ENCODE measurements at regions not wholly inside any gene's neighbourhood (a gene's known extent, or its start where the extent isn't known, plus 50 kb on each side); places are given as distances from the start of the nearest gene placed in this dataset.

DNA sequence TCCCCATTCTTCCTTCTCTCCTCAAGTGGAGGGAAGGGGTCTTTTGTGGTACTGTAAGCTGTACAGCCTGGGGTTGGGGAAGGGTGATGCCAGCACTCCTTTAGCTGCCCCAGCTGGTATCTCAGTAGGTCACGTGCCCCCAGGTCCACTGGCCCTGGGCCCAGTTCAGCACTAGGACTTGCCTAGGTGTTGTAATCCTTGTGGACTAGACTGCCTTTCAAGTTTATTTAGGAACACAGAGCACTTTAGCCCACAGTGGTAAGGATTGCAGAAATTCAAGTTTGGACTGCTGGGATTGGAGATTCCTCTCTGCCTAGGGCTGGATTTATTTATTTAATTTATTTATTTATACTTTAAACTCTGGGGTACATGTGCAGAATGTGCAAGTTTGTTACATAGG, 569.6 kb downstream of the AACS start:
- TF ChIP-seq, protein P1, sequence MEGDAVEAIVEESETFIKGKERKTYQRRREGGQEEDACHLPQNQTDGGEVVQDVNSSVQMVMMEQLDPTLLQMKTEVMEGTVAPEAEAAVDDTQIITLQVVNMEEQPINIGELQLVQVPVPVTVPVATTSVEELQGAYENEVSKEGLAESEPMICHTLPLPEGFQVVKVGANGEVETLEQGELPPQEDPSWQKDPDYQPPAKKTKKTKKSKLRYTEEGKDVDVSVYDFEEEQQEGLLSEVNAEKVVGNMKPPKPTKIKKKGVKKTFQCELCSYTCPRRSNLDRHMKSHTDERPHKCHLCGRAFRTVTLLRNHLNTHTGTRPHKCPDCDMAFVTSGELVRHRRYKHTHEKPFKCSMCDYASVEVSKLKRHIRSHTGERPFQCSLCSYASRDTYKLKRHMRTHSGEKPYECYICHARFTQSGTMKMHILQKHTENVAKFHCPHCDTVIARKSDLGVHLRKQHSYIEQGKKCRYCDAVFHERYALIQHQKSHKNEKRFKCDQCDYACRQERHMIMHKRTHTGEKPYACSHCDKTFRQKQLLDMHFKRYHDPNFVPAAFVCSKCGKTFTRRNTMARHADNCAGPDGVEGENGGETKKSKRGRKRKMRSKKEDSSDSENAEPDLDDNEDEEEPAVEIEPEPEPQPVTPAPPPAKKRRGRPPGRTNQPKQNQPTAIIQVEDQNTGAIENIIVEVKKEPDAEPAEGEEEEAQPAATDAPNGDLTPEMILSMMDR (IDR thresholded peaks at IDR 0.05), result no peak
- Mint-ChIP-seq H3K27ac (ENCODE audit: unreplicated experiment) (no peak overlapping the region), H3K4me3 (ENCODE audit: unreplicated experiment) (no peak overlapping the region), H3K9me3 (ENCODE audit: unreplicated experiment) (peaks cover 25% of the 10 kb centered on the region), H3K4me1 (ENCODE audit: unreplicated experiment) (no peaks in the 10 kb centered on the region), H3K27me3 (ENCODE audit: unreplicated experiment) (no peaks in the 10 kb centered on the region), H3K36me3 (ENCODE audit: unreplicated experiment) (no peaks in the 10 kb centered on the region)
- no peak for DNase-seq (ENCODE audit: extremely low spot score, unreplicated experiment)

DNA sequence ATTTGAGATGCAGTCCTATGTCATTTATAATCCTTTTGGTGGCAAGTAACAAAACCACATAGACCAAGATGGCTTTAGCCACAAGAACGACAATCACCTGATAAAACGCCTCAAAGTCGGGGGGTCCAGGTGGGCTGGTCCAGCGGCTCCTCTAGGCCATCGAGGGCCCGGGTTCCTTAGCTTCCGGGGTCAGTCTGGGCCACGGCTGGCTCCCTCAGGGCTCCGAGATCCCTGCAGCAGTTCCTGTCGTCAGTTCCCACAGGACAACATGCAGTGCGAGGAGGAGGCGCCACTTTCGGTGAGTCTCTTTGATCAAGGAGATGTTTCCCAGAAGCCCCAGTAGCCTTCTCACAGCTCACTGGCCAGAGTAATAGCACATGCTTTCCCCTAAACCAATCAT, 574.6 kb downstream of the AACS start:
- TF ChIP-seq, protein P1 (IDR thresholded peaks at IDR 0.05), result no peak
- peak; percentile 81 for DNase-seq (ENCODE audit: extremely low spot score, unreplicated experiment)
- Mint-ChIP-seq H3K9me3 (ENCODE audit: unreplicated experiment) (peaks cover 10% of the 10 kb centered on the region), H3K4me3 (ENCODE audit: unreplicated experiment) (no peak overlapping the region), H3K36me3 (ENCODE audit: unreplicated experiment) (no peaks in the 10 kb centered on the region), H3K27me3 (ENCODE audit: unreplicated experiment) (no peaks in the 10 kb centered on the region), H3K4me1 (ENCODE audit: unreplicated experiment) (no peaks in the 10 kb centered on the region), H3K27ac (ENCODE audit: unreplicated experiment) (no peak overlapping the region)

DNA sequence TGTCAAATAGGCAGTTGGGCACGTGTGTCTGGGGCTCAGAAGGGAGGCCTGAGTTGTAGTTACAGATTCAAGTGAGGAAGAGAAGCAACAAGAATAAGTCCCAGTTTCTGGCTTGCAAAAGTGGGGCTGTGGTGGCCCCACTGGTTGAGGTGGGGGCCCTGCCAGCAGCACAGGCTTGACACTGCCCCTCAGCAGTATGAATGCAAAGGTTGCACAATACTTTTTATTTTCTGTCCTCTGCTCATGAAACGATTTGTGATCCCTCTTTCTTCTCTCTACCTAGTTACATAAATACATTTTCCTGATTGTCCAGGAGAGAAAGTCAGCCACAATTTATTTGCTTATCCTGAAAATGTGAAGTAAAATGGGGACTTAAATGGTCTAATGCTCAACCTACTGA, 577.8 kb downstream of the AACS start:
- TF ChIP-seq, protein P1 (IDR thresholded peaks at IDR 0.05), result no peak
- no peaks in the 10 kb centered on the region for H3K4me1 Mint-ChIP-seq (ENCODE audit: unreplicated experiment)
- H3K27ac Mint-ChIP-seq (ENCODE audit: unreplicated experiment), result no peak overlapping the region
- no peak overlapping the region for H3K4me3 Mint-ChIP-seq (ENCODE audit: unreplicated experiment)
- peaks cover 23% of the 10 kb centered on the region for H3K9me3 Mint-ChIP-seq (ENCODE audit: unreplicated experiment)
- no peak for DNase-seq (ENCODE audit: extremely low spot score, unreplicated experiment)
- no peaks in the 10 kb centered on the region for H3K36me3 Mint-ChIP-seq (ENCODE audit: unreplicated experiment)
- H3K27me3 Mint-ChIP-seq (ENCODE audit: unreplicated experiment), result no peaks in the 10 kb centered on the region

DNA sequence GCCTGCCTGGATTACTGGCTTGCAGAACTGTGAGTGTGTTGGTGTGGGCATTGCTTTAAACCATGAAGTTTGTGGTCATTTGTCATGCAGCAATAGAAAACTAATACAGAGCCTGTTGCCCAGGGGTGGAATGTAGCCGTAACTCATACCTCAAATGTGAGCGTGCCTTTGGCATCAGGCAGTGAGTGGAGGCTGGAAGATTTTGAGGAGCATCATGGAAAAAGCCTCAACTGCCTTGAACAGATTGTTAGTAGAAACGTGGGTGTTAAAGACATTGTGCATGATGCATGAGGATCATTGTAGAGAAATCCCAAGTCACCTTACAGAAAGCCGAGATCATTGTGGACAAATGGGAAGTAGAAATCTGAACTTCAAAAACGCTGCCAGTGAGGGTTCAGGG, 580.5 kb downstream of the AACS start:
- H3K36me3 Mint-ChIP-seq (ENCODE audit: unreplicated experiment), result no peaks in the 10 kb centered on the region
- TF ChIP-seq, protein P1 (IDR thresholded peaks at IDR 0.05), result no peak
- peaks cover 33% of the 10 kb centered on the region for H3K9me3 Mint-ChIP-seq (ENCODE audit: unreplicated experiment)

DNA sequence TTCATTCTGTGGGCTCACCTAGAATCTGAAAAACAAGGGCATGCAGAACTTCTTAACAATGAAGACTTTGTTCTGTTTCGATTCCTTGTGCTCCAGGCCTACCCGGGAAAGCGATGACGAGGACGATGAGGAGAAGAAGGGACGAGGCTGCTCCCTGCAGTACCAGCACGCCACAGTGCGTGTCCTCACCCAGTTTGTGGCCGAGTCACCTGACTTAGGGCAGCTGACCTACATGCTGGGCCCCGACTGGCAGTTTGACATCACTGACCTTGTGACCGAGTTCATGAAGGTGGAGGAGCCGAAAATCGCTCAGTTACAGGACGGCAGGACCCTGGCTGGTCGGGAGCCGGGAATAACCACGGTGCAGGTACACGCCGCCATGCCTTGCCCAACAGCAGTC, 585.4 kb downstream of the AACS start:
- Mint-ChIP-seq H3K9me3 (ENCODE audit: unreplicated experiment) (peaks cover 37% of the 10 kb centered on the region), H3K36me3 (ENCODE audit: unreplicated experiment) (no peaks in the 10 kb centered on the region), H3K27ac (ENCODE audit: unreplicated experiment) (no peak overlapping the region), H3K4me1 (ENCODE audit: unreplicated experiment) (no peaks in the 10 kb centered on the region), H3K4me3 (ENCODE audit: unreplicated experiment) (no peak overlapping the region), H3K27me3 (ENCODE audit: unreplicated experiment) (no peaks in the 10 kb centered on the region)
- TF ChIP-seq, protein P1 (IDR thresholded peaks at IDR 0.05), result no peak
- DNase-seq (ENCODE audit: extremely low spot score, unreplicated experiment), result no peak

More for the DNA sequence above, 580.5 kb downstream of the AACS start:
- no peak overlapping the region for H3K4me3 Mint-ChIP-seq (ENCODE audit: unreplicated experiment)
- H3K4me1 Mint-ChIP-seq (ENCODE audit: unreplicated experiment), result no peaks in the 10 kb centered on the region
- no peaks in the 10 kb centered on the region for H3K27me3 Mint-ChIP-seq (ENCODE audit: unreplicated experiment)
- H3K27ac Mint-ChIP-seq (ENCODE audit: unreplicated experiment), result no peak overlapping the region
- DNase-seq (ENCODE audit: extremely low spot score, unreplicated experiment), result no peak

Data from osteocyte (in vitro differentiated cells).